ENCODE measurements at regions not wholly inside any gene's neighbourhood (a gene's known extent, or its start where the extent isn't known, plus 50 kb on each side); places are given as distances from the start of the nearest gene placed in this dataset.

DNA sequence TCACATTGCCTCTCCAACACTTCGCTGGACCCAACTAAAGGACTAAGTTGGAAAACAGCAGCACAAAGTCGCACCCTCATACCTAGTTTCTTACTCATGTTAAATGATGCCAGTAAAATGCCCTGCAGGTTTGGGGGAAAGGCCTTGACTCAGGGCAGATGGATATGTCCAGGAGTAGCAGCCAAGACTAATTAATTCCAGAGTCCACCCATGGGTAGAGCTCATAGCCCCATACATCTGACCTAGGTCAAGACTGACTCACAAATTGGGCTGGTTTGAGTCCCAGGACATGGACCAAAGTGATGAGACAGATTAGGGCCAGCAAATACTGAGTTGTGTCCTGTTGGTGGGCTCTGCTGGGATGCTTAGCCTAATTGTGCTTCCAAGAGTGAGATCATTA lies 224.0 kb upstream of the BTG1 start:
- no peak for FAIRE-seq
- WGBS (ENCODE audit: insufficient coverage, insufficient replicate concordance, low lambda C conversion rate, missing lambda C conversion rate), result 95% methylated on average over 2 of the region's 2 CpGs
- Histone ChIP-seq H3K9ac (ENCODE audit: control insufficient read depth, insufficient read depth, low read length) (no peak overlapping the region), H3K4me1 (ENCODE audit: control insufficient read depth, insufficient read depth, low read length) (peaks cover 19% of the 10 kb centered on the region), H2AFZ (ENCODE audit: control insufficient read depth, low read depth, low read length) (no peak overlapping the region), H3K79me2 (ENCODE audit: control insufficient read depth, insufficient read depth, low read length) (no peaks in the 10 kb centered on the region), H3K27me3 (replicated peaks in 1 of 2; ENCODE audit: control insufficient read depth in 2 of 2, insufficient read depth in 2 of 2, low read length in 1 of 2) (no peaks in the 10 kb centered on the region), H4K20me1 (ENCODE audit: control insufficient read depth, insufficient read depth) (no peaks in the 10 kb centered on the region), H3K27ac (ENCODE audit: control insufficient read depth, insufficient read depth) (no peak overlapping the region), H3K4me2 (ENCODE audit: control insufficient read depth, insufficient read depth) (no peak overlapping the region), H3K9me3 (replicated peaks; ENCODE audit: control insufficient read depth, insufficient read depth, low read length) (no peaks in the 10 kb centered on the region; the same call in 2 of the 3 replicates), H3K4me3 (no peak overlapping the region), H3K36me3 (ENCODE audit: control insufficient read depth in 2 of 2, insufficient read depth in 2 of 2, low read length in 1 of 2) (no peaks in the 10 kb centered on the region)
- no peak for DNase-seq (ENCODE audit: low read depth, low spot score)
- ChIA-PET CTCF (interaction anchor here (0.9 to 1.5 kb wide), 2 partner anchors 18 to 39 kb away, joined by 3 to 4 read pairs; no protein-coding TSS in a partner anchor), SMC1A (ENCODE audit: uncharacterized antibody, unreplicated experiment) (interaction anchor here (0.7 to 1.4 kb wide), 6 partner anchors 15 to 77 kb away, joined by 3 to 7 read pairs (median 4); no protein-coding TSS in a partner anchor), POLR2A (interaction anchor here (0.7 to 1.2 kb wide), 3 partner anchors 9 to 33 kb away, joined by 3 to 4 read pairs (median 3); no protein-coding TSS in a partner anchor), RAD21 (ENCODE audit: unreplicated experiment) (interaction anchor here (0.8 to 1.3 kb wide), 2 partner anchors 30 to 34 kb away, joined by 3 to 4 read pairs; no protein-coding TSS in a partner anchor)
- intact Hi-C loops (cut with micrococcal nuclease; ENCODE audit: unreplicated experiment) (no loop called here), in situ Hi-C loops (cut with MboI) (no loop called here)
- TF ChIP-seq EGR1 (IDR thresholded peaks at IDR 0.05; ENCODE audit: borderline replicate concordance in 1 of 2, low read depth in 2 of 2, low read length in 2 of 2), result no peak
- ATAC-seq, result no peak
- no TSS peak for BruUV-seq (replicated peaks)

DNA sequence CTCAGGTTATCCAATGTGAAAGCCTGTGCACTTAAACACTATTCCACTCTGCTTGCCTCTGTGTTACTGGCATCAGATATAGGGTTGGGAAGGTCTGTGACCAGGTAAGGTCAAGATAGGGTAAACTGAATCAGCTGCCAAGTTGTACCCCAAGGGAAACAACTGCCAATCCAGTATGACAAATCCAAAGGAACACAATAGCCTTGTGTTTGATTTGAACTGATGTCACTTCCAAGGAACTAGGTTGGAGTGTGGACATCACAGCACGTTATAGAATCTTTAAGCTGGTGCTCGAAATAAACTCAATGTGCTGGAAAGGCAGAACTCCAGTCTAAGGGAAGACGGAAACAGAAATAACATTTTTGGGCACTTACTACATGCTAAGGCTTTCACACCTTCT lies 223.4 kb upstream of the BTG1 start:
- BruUV-seq (replicated peaks), result no TSS peak

More for the DNA sequence above, 223.4 kb upstream of the BTG1 start:
- in situ Hi-C loops (cut with MboI), result no loop called here
- H3K4me1 ChIP-seq (ENCODE audit: control insufficient read depth, insufficient read depth, low read length), result peaks cover 19% of the 10 kb centered on the region
- FAIRE-seq, result no peak
- ATAC-seq, result no peak
- H3K27me3 ChIP-seq (replicated peaks in 1 of 2; ENCODE audit: control insufficient read depth in 2 of 2, insufficient read depth in 2 of 2, low read length in 1 of 2), result no peaks in the 10 kb centered on the region
- intact Hi-C loops (cut with micrococcal nuclease; ENCODE audit: unreplicated experiment), result no loop called here
- H2AFZ ChIP-seq (ENCODE audit: control insufficient read depth, low read depth, low read length), result no peak overlapping the region
- no peak overlapping the region for H3K9ac ChIP-seq (ENCODE audit: control insufficient read depth, insufficient read depth, low read length)
- H4K20me1 ChIP-seq (ENCODE audit: control insufficient read depth, insufficient read depth), result no peaks in the 10 kb centered on the region
- TF ChIP-seq BRCA1 (IDR thresholded peaks at IDR 0.05; ENCODE audit: low read depth, low read length), result no peak
- no peak for TF ChIP-seq POLR2A (IDR thresholded peaks at IDR 0.05; ENCODE audit: low read depth, low read length)
- TF ChIP-seq ASH2L (IDR thresholded peaks at IDR 0.05; ENCODE audit: borderline replicate concordance, low read depth), result no peak
- TF ChIP-seq, protein P1, sequence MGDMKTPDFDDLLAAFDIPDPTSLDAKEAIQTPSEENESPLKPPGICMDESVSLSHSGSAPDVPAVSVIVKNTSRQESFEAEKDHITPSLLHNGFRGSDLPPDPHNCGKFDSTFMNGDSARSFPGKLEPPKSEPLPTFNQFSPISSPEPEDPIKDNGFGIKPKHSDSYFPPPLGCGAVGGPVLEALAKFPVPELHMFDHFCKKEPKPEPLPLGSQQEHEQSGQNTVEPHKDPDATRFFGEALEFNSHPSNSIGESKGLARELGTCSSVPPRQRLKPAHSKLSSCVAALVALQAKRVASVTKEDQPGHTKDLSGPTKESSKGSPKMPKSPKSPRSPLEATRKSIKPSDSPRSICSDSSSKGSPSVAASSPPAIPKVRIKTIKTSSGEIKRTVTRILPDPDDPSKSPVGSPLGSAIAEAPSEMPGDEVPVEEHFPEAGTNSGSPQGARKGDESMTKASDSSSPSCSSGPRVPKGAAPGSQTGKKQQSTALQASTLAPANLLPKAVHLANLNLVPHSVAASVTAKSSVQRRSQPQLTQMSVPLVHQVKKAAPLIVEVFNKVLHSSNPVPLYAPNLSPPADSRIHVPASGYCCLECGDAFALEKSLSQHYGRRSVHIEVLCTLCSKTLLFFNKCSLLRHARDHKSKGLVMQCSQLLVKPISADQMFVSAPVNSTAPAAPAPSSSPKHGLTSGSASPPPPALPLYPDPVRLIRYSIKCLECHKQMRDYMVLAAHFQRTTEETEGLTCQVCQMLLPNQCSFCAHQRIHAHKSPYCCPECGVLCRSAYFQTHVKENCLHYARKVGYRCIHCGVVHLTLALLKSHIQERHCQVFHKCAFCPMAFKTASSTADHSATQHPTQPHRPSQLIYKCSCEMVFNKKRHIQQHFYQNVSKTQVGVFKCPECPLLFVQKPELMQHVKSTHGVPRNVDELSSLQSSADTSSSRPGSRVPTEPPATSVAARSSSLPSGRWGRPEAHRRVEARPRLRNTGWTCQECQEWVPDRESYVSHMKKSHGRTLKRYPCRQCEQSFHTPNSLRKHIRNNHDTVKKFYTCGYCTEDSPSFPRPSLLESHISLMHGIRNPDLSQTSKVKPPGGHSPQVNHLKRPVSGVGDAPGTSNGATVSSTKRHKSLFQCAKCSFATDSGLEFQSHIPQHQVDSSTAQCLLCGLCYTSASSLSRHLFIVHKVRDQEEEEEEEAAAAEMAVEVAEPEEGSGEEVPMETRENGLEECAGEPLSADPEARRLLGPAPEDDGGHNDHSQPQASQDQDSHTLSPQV (IDR thresholded peaks at IDR 0.05), result no peak
- no peak for TF ChIP-seq CBX3 (IDR thresholded peaks at IDR 0.05; ENCODE audit: borderline replicate concordance, low read depth)
- TF ChIP-seq MTA2 (IDR thresholded peaks at IDR 0.05; ENCODE audit: low read depth), result no peak
- TF ChIP-seq, protein P2, sequence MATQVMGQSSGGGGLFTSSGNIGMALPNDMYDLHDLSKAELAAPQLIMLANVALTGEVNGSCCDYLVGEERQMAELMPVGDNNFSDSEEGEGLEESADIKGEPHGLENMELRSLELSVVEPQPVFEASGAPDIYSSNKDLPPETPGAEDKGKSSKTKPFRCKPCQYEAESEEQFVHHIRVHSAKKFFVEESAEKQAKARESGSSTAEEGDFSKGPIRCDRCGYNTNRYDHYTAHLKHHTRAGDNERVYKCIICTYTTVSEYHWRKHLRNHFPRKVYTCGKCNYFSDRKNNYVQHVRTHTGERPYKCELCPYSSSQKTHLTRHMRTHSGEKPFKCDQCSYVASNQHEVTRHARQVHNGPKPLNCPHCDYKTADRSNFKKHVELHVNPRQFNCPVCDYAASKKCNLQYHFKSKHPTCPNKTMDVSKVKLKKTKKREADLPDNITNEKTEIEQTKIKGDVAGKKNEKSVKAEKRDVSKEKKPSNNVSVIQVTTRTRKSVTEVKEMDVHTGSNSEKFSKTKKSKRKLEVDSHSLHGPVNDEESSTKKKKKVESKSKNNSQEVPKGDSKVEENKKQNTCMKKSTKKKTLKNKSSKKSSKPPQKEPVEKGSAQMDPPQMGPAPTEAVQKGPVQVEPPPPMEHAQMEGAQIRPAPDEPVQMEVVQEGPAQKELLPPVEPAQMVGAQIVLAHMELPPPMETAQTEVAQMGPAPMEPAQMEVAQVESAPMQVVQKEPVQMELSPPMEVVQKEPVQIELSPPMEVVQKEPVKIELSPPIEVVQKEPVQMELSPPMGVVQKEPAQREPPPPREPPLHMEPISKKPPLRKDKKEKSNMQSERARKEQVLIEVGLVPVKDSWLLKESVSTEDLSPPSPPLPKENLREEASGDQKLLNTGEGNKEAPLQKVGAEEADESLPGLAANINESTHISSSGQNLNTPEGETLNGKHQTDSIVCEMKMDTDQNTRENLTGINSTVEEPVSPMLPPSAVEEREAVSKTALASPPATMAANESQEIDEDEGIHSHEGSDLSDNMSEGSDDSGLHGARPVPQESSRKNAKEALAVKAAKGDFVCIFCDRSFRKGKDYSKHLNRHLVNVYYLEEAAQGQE (IDR thresholded peaks at IDR 0.05; ENCODE audit: low read depth, low read length), result no peak
- H3K9me3 ChIP-seq (replicated peaks; ENCODE audit: control insufficient read depth, insufficient read depth, low read length), result no peaks in the 10 kb centered on the region; the same call in 2 of the 3 replicates
- H3K36me3 ChIP-seq (ENCODE audit: control insufficient read depth in 2 of 2, insufficient read depth in 2 of 2, low read length in 1 of 2), result no peaks in the 10 kb centered on the region
- ChIA-PET CTCF (interaction anchor here (0.9 kb wide), 1 partner anchor 19 kb away, joined by 3 read pairs; no protein-coding TSS in a partner anchor), RAD21 (ENCODE audit: unreplicated experiment) (interaction anchor here (0.8 to 1.3 kb wide), 2 partner anchors 30 to 34 kb away, joined by 3 to 4 read pairs; no protein-coding TSS in a partner anchor), SMC1A (ENCODE audit: uncharacterized antibody, unreplicated experiment) (interaction anchor here (0.6 to 1.3 kb wide), 6 partner anchors 17 to 505 kb away, joined by 3 to 7 read pairs (median 4); no protein-coding TSS in a partner anchor), POLR2A (interaction anchor here (0.7 to 1.2 kb wide), 2 partner anchors 19 to 33 kb away, joined by 3 to 4 read pairs; no protein-coding TSS in a partner anchor)
- no peak for DNase-seq (ENCODE audit: low read depth, low spot score)
- 95% methylated on average over 3 of the region's 3 CpGs for WGBS (ENCODE audit: insufficient coverage, insufficient replicate concordance, low lambda C conversion rate, missing lambda C conversion rate)
- H3K79me2 ChIP-seq (ENCODE audit: control insufficient read depth, insufficient read depth, low read length), result no peaks in the 10 kb centered on the region
- no peak overlapping the region for H3K4me3 ChIP-seq
- no peak overlapping the region for H3K27ac ChIP-seq (ENCODE audit: control insufficient read depth, insufficient read depth)
- no peak overlapping the region for H3K4me2 ChIP-seq (ENCODE audit: control insufficient read depth, insufficient read depth)

Data from GM12878 (cell line).